Vagina (tissue), 2 donors: ENCODE measurements at regions not wholly inside any gene's neighbourhood (a gene's known extent, or its start where the extent isn't known, plus 50 kb on each side); places are given as distances from the start of the nearest gene placed in this dataset.

Experiments used
- POLR2A ChIP-seq, 2 donors: fragments of 450-650 bp; IDR thresholded peaks; one replicate each; pipeline ENCODE4 v1.6.1; 2017; ENCODE audit warnings: antibody characterized with exemption in 2 of 2, mild to moderate bottlenecking in 2 of 2, moderate library complexity in 2 of 2
- POLR2AphosphoS5 ChIP-seq, 2 donors: sonication (generic); formaldehyde crosslinking; IDR thresholded peaks; one replicate each; pipeline ENCODE4 v1.9.0; 2017; ENCODE audit warnings: antibody characterized with exemption in 2 of 2, mild to moderate bottlenecking in 2 of 2, low read depth in 1 of 2; ENCODE audit not compliant: insufficient read depth in 1 of 2
- TF ChIP-seq, protein P1 (sequence below), 3 experiments: fragments of 450-650 bp in 2 of 3; fragments of 200-600 bp in 1 of 3; sonication (generic) in 1 of 3; IDR thresholded peaks; one replicate each; pipeline ENCODE4 v1.5.1; 2017 to 2019; ENCODE audit warnings: antibody characterized with exemption in 3 of 3, mild to moderate bottlenecking in 2 of 3, moderate library complexity in 2 of 3

DNA sequence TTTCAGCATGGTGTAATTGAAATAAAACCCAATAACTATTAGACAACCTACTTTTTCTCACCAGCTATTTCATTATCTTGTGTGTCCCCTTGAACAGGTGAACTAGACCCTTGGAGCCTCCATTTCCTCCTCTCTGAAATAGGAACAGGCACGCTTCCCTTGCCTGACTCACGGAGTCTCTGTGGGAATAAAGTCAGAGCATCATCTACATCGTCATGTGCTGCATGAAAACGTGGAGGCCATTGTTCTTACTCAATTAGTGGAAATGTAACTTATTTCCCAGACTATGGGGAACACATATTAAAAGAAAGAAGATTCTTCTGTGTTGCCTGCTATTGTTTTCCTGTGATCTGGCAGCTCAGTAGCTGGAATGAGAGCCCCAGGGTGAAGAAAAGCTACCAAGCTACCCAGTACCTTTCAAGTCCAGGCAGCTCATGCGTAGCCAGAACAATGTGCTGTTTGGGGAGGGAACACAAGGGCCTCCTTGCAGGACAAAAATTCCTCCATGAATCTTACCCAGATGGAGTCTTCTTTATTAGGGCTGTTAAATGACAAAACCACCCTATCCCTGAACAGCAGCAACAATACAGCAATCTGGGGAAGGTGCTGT lies 59.8 kb downstream of the SOX11 start:
- TF ChIP-seq, protein P1, sequence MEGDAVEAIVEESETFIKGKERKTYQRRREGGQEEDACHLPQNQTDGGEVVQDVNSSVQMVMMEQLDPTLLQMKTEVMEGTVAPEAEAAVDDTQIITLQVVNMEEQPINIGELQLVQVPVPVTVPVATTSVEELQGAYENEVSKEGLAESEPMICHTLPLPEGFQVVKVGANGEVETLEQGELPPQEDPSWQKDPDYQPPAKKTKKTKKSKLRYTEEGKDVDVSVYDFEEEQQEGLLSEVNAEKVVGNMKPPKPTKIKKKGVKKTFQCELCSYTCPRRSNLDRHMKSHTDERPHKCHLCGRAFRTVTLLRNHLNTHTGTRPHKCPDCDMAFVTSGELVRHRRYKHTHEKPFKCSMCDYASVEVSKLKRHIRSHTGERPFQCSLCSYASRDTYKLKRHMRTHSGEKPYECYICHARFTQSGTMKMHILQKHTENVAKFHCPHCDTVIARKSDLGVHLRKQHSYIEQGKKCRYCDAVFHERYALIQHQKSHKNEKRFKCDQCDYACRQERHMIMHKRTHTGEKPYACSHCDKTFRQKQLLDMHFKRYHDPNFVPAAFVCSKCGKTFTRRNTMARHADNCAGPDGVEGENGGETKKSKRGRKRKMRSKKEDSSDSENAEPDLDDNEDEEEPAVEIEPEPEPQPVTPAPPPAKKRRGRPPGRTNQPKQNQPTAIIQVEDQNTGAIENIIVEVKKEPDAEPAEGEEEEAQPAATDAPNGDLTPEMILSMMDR (IDR thresholded peaks at IDR 0.05): no peak
- TF ChIP-seq POLR2AphosphoS5 (IDR thresholded peaks at IDR 0.05; ENCODE audit: insufficient read depth in 1 of 2, low read depth in 1 of 2): no peak
- TF ChIP-seq POLR2A (IDR thresholded peaks at IDR 0.05): no peak
